Activated CD4-positive, alpha-beta T cell treated with anti-CD3 and anti-CD28 coated beads, Interleukin-2, amount 50 U/mL, for 16 hours (primary cell): ENCODE measurements at regions not wholly inside any gene's neighbourhood (a gene's known extent, or its start where the extent isn't known, plus 50 kb on each side); places are given as distances from the start of the nearest gene placed in this dataset.
"Not testable (repeated sequence)": the region's sequence is repeated elsewhere in the genome, so short reads cannot be mapped to it uniquely, and the experiment has no call there.

Experiments used
- DNase-seq: peaks from one replicate; pipeline ENCODE4 v3.0.0-alpha.2; 2020

- DNase-seq = no peak
These were observed 68.1 kb upstream of the GRXCR1 start for GRCh38 chr4:42824278-42824977.

GRCh38 chr4:42821230-42821629 lies 71.3 kb upstream of the GRXCR1 start:
- no peak for DNase-seq

- no peak for DNase-seq
These were observed 72.5 kb upstream of the GRXCR1 start for GRCh38 chr4:42819863-42820514.

GRCh38 chr4:42817913-42818312 lies 74.6 kb upstream of the GRXCR1 start:
- DNase-seq = no peak

DNA sequence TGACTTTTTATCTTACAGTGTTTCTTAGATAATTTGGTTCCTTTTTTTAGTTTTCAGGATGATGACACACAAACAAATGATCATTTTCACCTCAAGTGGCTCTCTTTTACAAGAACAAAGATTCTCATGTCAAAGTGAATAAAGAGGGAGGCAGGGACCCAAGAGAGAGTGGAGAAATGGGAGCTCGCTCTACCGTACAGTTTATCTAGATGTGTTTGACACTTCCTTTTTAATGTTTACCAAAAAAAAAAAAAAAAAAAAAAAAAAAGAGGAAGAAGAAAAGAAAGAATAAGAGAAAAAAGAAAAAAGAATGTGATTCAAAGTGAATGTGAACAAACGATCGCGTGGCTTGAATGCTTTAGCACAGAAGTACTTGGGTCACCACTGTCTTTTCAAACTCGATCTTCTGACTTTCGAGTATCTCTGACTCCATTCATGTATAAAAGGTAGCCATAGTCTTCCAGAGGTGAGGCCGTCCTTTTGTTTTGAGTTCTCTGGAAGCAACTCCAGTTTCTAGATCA lies 75.6 kb upstream of the GRXCR1 start:
- DNase-seq = no peak

DNA sequence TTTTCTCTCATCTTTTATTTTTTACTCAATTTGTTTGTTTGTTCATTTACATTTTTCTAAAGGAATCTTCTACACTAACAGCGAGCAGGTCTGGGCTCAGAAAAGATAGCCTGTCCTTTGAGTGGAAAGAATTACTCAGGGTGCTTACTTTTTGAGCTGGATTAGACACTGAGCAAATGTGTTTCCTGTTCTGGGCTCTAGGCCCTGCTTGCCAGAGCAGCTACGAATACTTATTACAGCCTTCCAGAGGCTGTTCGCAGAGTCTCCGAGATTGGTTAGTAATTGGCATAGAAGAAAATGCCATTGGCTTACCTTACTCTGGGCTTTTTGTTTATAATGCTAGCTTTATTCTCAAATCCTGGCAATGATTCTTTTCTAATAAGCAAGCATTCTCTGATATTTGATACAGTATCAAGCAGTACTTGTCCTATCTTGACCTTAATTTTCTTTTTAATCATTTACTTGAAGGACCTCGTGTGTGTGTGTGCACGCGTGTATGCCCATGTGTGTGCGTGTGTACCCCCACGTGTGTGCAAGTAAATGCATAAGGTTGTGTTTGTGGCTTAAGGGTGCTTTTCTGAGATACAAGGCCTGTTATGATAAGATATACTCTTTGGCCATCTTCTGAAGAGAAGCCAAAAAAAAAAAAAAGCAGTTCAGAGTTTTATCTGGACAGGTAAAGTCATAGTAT lies 76.2 kb upstream of the GRXCR1 start:
- DNase-seq = no peak

DNA sequence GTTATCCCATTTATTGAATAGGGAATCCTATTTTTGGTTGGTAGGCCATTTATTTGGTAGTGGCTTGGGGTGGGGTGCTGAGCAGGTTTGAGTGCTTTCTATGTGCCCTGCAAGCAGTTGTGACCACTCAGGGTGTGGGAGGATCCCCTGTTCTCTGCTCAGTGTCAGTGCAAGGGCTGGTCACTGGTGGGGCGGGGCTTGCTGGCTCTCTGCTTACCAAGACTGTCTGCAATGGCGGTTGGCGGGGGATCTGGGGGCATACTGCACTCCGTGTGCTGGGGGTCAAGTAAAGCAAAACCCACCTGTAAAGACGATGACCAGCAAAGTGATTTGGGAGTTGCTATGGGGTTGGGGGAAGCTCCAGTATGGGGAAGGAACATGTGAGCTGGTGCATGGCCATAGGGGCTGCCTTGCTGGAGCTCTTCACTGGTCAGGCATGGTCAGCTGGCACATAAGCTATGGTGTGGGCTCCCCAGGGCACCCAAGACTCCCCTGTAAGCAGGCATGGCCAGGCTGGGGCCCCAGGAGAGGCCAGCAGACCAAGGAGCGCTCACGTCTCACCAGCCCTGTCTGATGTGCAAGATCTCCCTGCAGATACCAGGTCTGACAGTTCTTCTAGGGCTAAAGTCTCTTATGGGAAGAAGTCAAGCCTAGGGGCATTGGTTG lies 83.0 kb upstream of the GRXCR1 start:
- no peak for DNase-seq

- no peak for DNase-seq
These were observed 86.1 kb upstream of the GRXCR1 start for GRCh38 chr4:42806303-42806835.

DNA sequence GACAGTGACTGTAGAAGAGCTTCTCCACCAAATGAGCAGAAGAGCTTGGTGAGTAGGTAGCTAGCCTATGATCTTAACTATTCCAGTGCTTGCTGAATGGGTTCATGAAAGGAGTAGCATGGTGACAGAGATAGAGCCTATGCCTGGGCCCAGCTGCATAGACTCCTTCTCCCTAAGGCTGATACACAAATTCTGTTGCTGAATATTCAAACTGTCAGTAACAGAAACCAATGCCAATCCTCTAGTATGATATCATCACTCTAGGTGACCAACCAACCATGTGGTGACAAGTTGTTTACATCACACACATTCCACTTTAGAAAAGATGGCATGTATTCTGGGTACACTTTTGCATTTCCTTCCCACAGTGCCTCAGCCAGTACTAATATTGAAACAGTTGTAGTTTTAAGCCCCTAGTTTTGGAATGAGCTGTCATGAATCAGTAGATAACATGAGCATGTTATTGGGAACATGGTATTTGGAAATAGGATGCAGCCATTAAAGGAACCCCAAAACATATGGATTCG lies 103.4 kb upstream of the GRXCR1 start:
- DNase-seq = peak; percentile 43

GRCh38 chr4:42787079-42787463 lies 105.4 kb upstream of the GRXCR1 start:
- no peak for DNase-seq

DNA sequence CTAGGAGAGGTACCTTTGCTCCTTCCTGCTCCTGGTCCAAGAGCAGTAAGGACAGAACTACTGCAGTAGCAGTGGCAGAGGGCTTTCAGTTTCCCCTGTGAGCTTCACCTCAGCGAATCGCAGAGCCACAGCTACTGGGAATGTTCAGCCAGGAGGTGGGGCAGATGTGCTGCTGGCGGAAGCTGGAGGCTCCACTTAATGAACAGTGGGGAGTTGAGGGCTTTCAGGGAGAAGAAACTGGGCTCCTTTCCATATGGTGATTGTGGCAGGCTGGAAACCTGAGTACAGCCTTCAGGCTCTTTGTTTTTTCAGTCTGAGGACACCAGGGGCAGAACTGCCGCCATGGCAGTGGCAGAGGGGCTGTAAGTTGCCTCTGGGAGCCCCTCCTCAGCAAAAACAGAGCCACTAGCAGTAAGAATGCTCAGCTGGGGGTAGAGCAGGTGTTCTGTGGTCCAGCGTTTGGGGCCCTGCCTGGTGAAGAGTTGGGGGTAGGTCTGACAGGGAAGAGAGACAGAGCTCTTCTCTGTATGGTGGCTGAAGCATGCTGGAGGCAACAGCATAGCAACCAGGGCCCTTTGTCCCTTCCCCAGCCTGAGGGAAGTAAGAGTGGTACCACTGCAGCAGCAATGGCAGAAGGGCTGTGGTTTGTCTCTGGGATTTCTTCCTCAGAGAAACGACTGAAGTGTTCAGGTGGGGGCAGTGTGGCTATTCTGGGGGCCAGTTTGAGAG lies 106.0 kb upstream of the GRXCR1 start:
- no peak for DNase-seq

DNA sequence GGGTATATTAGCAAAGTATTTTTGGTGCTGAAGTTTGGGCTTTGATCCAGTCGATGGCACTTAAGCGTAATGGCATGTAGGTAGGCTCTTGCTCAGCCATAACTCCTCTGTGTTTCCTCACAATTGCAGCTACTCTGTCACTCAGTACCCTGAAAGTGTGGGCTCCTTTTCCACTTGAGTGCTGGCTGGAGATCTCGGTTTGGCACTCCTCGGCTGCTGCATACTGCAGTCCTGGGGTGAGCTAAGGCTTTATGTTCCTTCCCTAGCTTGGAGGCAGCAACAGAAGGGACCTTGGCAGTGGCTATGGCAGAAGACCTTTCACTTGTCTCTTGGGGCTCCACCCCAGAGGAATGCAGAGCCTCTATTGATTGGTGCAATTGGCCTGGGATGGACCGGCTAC lies 106.7 kb upstream of the GRXCR1 start:
- no peak for DNase-seq

DNA sequence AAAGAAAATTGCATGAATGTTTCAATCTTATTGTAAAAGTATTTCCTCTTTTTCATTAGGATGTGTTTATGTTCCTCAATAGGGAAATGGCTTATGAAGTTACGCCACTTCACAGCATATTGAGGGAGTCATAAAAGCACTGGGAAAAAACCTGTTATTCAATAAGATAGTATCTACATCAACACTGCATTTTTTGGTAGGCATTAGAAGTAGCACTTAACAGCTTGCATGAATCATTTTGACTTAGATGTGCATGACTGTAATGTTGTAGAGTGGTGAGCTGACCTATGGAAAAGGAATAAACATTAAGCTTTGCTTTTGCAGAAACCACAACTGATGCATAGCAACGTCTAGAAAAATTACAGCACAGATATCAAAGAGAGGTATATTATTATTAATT lies 111.2 kb upstream of the GRXCR1 start:
- DNase-seq = no peak

- DNase-seq = no peak
These were observed 114.2 kb upstream of the GRXCR1 start for GRCh38 chr4:42778349-42778748.

DNA sequence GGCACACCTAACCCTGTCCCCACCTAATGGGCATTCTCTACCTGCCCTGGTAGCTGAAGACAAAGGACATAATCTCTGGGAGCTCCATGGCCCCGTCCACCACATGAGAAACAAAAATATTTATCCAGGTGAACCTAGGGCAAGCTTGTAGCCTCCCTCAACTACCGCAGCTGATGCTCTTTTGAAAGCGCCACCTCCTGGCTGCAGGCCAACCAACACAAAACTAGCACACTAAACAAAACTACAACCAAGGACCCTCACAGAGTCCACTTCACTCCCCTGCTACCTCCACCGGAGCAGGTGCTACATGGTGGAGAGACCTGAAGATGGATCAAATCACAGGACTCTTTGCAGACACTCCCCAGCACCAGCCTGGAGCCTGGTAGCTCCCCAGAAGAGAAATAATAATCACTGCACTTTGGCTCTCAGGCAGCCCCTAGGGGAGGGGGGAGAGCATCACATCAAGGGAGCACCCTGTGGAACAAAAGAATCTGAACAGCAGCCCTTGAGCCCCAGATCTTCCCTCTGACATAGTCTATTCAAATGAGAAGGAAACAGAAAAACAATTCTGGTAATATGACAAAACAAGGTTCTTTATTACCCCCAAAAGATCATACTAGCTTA lies 111.3 kb upstream of the ATP8A1 start:
- DNase-seq = no peak

DNA sequence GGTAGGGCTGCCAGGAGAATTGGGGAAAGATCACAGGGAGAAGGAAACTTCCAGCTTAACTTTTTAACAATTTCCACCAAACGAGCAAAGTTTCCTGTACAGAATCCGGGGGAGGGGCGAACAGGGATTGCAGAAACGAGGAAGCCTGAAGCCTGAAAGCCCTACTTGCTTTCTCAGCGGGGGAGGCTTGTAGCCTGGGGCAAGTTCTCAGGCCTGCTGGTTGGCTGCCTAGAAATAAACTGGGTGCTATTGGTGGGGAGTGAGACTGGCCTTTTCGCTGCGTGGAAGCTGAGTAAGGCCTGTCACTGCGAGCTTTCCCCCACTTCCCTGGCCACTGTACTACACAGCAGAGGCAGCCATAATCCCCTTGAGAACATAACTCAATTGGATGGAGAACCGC lies 110.8 kb upstream of the ATP8A1 start:
- DNase-seq = no peak

DNA sequence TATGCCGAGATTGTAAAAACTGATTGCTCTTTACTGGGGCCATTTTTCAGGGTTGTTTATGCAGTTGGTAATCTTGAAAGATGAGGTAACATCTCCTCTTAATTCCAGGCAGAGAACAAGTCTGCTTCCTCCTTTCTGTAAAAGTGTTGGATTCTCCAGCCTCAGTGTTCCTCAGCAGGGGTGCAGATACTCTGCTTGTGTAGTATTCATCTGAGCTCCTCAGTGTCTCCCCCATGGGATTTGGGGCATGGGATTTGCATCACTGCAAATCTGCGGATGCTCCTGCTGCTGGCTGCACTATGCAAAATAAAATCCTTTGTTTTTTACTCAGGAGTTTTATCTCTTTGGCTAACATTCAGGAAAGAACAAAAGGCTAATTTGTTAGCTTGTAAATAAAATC lies 104.9 kb upstream of the ATP8A1 start:
- DNase-seq = no peak

GRCh38 chr4:42754965-42755364 lies 98.1 kb upstream of the ATP8A1 start:
- DNase-seq = not testable (repeated sequence)

DNA sequence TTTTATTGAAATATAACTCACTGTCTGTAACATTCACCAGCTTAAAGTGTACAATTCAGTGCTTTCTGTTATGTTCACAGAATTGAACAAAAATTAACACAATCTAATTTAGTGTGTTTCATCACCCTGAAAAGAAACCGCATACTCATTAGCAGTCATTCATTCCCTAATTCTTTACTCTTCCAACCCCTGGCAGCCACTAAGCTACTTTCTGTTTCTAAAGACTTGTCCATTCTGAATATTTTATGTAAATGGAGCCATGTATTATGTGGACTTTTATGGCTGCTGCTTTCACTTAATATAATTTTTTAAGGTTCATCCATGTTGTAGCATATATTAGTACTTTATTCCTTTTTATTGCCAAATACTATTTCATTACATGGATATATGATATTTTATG lies 94.7 kb upstream of the ATP8A1 start:
- DNase-seq = no peak

- no peak for DNase-seq
These were observed 94.0 kb upstream of the ATP8A1 start for GRCh38 chr4:42750856-42751255.

GRCh38 chr4:42750091-42750490 lies 93.2 kb upstream of the ATP8A1 start:
- DNase-seq = no peak

DNA sequence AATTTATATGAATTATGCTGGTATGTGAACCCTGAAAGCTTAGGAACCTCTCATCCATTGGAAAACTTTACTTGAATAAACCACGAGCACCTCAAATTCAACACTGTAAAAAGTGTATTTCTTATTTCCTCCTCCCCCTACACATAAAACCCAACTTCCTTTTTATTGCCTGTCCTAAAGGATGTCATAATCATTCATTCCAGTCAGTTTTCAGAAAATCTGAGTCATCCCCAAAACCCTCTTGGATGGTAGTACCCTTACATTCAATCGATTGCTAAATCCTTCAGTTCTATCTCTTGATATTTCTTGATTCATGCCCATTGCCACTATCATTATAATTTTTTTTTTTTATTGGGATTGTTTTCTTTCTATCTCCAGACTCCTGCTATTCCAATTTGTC lies 91.1 kb upstream of the ATP8A1 start:
- no peak for DNase-seq
